OCI-LY3 (cell line): ENCODE measurements at regions not wholly inside any gene's neighbourhood (a gene's known extent, or its start where the extent isn't known, plus 50 kb on each side); places are given as distances from the start of the nearest gene placed in this dataset.

Experiments used
- H2AFZ ChIP-seq: fragments of 200-600, 300-600 bp; shearing (Covaris generic); 2 replicates; pipeline ENCODE4 v1.6.0; 2014; ENCODE audit warnings: antibody characterized with exemption, low read depth, low read length
- H3K27ac ChIP-seq: fragments of 200-600, 300-600 bp; sonication (generic); 2 replicates; pipeline ENCODE4 v1.5.1; 2014; ENCODE audit warnings: mild to moderate bottlenecking, low read length, moderate library complexity, mixed read lengths
- H3K27me3 ChIP-seq: fragments of 200-600, 300-600 bp; sonication (generic); 2 replicates; pipeline ENCODE4 v1.6.1; 2014; ENCODE audit warnings: low read depth, low read length, mixed read lengths
- H3K36me3 ChIP-seq: fragments of 200-600, 300-600 bp; sonication (generic); replicated peaks from 2 replicates; pipeline ENCODE3; 2014; ENCODE audit warnings: low read depth, low read length, mixed read lengths
- H3K4me1 ChIP-seq: fragments of 300-600, 200-600 bp; sonication (generic); 2 replicates; pipeline ENCODE4 v1.6.1; 2014; ENCODE audit warnings: low read length, mixed read lengths
- H3K4me2 ChIP-seq: fragments of 200-600, 300-600 bp; sonication (generic); 2 replicates; pipeline ENCODE4 v1.6.1; 2014; ENCODE audit warnings: low read length, mixed read lengths
- H3K4me3 ChIP-seq: fragments of 300-600, 200-600 bp; sonication (generic); 2 replicates; pipeline ENCODE4 v1.5.1; 2014; ENCODE audit warnings: antibody characterized with exemption, mild to moderate bottlenecking, low read length, moderate library complexity
- H3K79me2 ChIP-seq: fragments of 300-600, 200-600 bp; shearing (Covaris generic); 2 replicates; pipeline ENCODE4 v1.6.1; 2014; ENCODE audit warnings: mild to moderate bottlenecking, low read length, mixed read lengths
- H3K9ac ChIP-seq: fragments of 300-600, 200-600 bp; shearing (Covaris generic); 2 replicates; pipeline ENCODE4 v1.6.0; 2014; ENCODE audit warnings: mild to moderate bottlenecking, low read length, moderate library complexity
- H3K9me3 ChIP-seq: fragments of 200-600, 300-600 bp; shearing (Covaris generic); 2 replicates; pipeline ENCODE4 v1.6.1; 2014; ENCODE audit warnings: low read length, mixed read lengths; ENCODE audit not compliant: insufficient read depth
- H4K20me1 ChIP-seq: fragments of 200-600, 300-600 bp; sonication (generic); 2 replicates; pipeline ENCODE4 v1.6.1; 2016; ENCODE audit warnings: low read length, mixed read lengths; ENCODE audit not compliant: insufficient read depth
- EZH2phosphoT487 ChIP-seq: fragments of 200-600 bp; shearing (Covaris generic); IDR thresholded peaks from 2 replicates; pipeline ENCODE4 v1.6.1; 2018; ENCODE audit warnings: antibody characterized with exemption, mixed run types, low read depth
- TF ChIP-seq, protein P1 (sequence below): fragments of 200-600, 300-600 bp; sonication (generic); IDR thresholded peaks from 2 replicates; pipeline ENCODE4 v1.5.1; 2014; ENCODE audit warnings: antibody characterized with exemption, low read length, low read depth

DNA sequence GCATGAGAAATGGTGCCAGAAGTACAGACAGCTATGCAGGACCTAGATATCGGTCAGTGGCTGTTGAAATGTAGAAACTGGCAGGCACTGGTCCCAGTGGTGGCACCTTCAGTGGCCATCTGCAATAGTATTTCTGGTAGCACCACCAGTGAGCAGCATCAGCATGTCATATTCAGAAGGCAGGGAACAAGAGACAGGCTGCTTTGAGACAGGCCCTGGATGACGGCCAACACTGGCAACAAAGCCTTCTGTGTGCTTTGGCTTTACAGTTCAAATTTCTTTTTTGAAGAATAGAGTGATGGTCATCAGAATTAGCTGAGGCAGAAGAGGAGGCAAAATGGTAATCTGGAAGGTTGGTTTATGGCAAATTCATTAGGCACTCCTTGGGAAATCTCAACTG, 273.4 kb upstream of the SLC16A7 start:
- H3K79me2 ChIP-seq, result no peaks in the 10 kb centered on the region
- H3K9ac ChIP-seq, result no peak overlapping the region
- H3K27ac ChIP-seq, result no peak overlapping the region
- no peaks in the 10 kb centered on the region for H4K20me1 ChIP-seq
- no peaks in the 10 kb centered on the region for H3K9me3 ChIP-seq
- no peaks in the 10 kb centered on the region for H3K4me1 ChIP-seq
- no peak for TF ChIP-seq EZH2phosphoT487
- TF ChIP-seq, protein P1, sequence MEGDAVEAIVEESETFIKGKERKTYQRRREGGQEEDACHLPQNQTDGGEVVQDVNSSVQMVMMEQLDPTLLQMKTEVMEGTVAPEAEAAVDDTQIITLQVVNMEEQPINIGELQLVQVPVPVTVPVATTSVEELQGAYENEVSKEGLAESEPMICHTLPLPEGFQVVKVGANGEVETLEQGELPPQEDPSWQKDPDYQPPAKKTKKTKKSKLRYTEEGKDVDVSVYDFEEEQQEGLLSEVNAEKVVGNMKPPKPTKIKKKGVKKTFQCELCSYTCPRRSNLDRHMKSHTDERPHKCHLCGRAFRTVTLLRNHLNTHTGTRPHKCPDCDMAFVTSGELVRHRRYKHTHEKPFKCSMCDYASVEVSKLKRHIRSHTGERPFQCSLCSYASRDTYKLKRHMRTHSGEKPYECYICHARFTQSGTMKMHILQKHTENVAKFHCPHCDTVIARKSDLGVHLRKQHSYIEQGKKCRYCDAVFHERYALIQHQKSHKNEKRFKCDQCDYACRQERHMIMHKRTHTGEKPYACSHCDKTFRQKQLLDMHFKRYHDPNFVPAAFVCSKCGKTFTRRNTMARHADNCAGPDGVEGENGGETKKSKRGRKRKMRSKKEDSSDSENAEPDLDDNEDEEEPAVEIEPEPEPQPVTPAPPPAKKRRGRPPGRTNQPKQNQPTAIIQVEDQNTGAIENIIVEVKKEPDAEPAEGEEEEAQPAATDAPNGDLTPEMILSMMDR, result no peak
- H3K4me3 ChIP-seq, result no peak overlapping the region
- H2AFZ ChIP-seq, result no peak overlapping the region
- H3K36me3 ChIP-seq, result no peaks in the 10 kb centered on the region
- H3K4me2 ChIP-seq, result no peak overlapping the region
- H3K27me3 ChIP-seq, result no peaks in the 10 kb centered on the region

DNA sequence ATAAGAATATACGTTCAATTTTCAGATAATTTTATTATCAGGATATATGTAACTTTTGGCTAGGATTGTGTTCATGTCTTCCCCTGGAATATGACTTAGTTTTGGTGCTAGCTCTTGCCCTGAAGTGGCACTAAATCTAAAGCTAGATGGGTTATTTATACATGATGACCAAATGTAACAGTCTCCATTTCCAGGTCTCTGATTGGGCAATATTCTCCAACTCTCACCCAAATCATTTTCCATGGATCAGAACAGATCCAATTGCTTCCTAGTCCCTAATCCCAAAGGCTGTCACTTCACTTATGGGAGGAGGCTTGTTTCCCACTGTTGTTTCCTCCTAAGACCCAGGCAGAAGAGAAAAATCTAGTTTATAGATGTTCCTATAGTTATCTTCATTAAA, 274.6 kb upstream of the SLC16A7 start:
- Histone ChIP-seq H4K20me1 (no peaks in the 10 kb centered on the region), H3K79me2 (no peaks in the 10 kb centered on the region), H2AFZ (no peak overlapping the region), H3K9ac (no peak overlapping the region), H3K27ac (no peak overlapping the region), H3K36me3 (no peaks in the 10 kb centered on the region), H3K27me3 (no peaks in the 10 kb centered on the region), H3K9me3 (no peaks in the 10 kb centered on the region), H3K4me3 (no peak overlapping the region), H3K4me2 (no peak overlapping the region), H3K4me1 (no peaks in the 10 kb centered on the region)
- TF ChIP-seq EZH2phosphoT487, result no peak

DNA sequence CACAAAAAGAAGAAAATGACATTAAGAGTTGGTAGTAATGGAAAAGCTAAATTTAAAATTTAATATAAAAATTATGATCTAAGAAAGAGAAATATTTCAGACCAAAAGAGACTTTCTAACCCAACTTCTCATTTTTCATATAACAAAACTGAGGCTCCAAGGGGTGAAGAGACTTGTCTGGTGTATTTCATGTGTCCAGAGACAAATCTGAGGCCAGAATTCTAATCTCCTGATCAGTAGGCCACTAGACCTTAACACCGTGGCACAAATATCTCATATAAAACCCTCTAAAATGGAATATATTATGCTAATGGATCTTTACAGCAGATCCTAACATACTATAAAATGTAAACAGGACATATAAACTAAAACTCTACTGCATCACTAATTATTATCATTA, 275.7 kb upstream of the SLC16A7 start:
- no peak overlapping the region for H2AFZ ChIP-seq
- H3K9me3 ChIP-seq, result no peaks in the 10 kb centered on the region
- no peak overlapping the region for H3K4me3 ChIP-seq
- H3K36me3 ChIP-seq, result no peaks in the 10 kb centered on the region
- no peak overlapping the region for H3K9ac ChIP-seq
- TF ChIP-seq, protein P1, result no peak
- TF ChIP-seq EZH2phosphoT487, result no peak
- no peak overlapping the region for H3K4me2 ChIP-seq
- H3K27me3 ChIP-seq, result no peaks in the 10 kb centered on the region
- no peak overlapping the region for H3K27ac ChIP-seq
- H4K20me1 ChIP-seq, result no peaks in the 10 kb centered on the region
- H3K79me2 ChIP-seq, result no peaks in the 10 kb centered on the region
- H3K4me1 ChIP-seq, result no peaks in the 10 kb centered on the region

DNA sequence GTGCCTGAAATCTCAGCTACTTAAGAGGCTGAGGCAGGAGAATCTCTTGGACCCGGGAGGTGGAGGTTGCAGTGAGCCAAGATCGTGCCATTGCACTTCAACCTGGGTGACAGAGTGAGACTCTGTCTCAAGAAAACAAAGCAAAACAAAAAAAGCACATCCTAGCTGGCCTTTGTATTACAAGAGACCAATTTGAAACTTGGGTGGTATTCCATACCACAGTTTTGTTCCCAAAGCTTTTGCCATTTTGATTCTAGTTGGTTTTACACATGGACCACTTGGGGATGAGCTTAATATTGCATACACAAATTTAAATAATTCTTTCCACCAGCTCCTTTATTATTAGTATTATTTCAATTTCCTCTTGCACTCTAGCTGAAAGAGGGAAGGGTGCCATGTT, 276.9 kb upstream of the SLC16A7 start:
- no peak for TF ChIP-seq EZH2phosphoT487
- TF ChIP-seq, protein P1, result no peak
- Histone ChIP-seq H3K9me3 (no peaks in the 10 kb centered on the region), H3K36me3 (no peaks in the 10 kb centered on the region), H3K27ac (no peak overlapping the region), H4K20me1 (no peaks in the 10 kb centered on the region), H2AFZ (no peak overlapping the region), H3K27me3 (no peaks in the 10 kb centered on the region), H3K4me1 (no peaks in the 10 kb centered on the region), H3K79me2 (no peaks in the 10 kb centered on the region), H3K9ac (no peak overlapping the region), H3K4me2 (no peak overlapping the region), H3K4me3 (no peak overlapping the region)

DNA sequence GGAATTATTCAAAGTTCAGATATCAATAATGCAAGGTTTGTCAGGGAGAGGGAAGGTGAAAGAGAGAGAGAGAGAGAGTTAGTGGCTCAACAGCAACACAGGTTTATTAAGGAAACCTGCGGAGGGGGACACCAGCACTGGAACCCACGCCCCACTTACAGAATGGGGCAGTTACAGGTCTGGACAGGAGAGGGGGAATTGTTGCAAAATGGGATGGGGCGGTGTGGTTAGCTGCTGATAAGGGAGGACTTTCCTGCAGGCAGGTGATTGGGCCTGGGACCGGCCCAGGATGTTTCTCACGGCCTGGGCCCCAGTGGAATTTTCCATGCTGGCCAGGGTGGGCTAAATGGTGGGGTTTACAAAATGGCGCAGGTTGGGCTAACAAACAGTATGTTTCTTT, 278.2 kb upstream of the SLC16A7 start:
- Histone ChIP-seq H4K20me1 (no peaks in the 10 kb centered on the region), H3K27ac (no peak overlapping the region), H3K9me3 (no peaks in the 10 kb centered on the region), H3K79me2 (no peaks in the 10 kb centered on the region), H3K9ac (no peak overlapping the region), H2AFZ (no peak overlapping the region), H3K36me3 (no peaks in the 10 kb centered on the region), H3K4me2 (no peak overlapping the region), H3K4me3 (no peak overlapping the region), H3K4me1 (no peaks in the 10 kb centered on the region), H3K27me3 (no peaks in the 10 kb centered on the region)
- TF ChIP-seq, protein P1, result no peak
- TF ChIP-seq EZH2phosphoT487, result no peak
